ENCODE measurements at regions not wholly inside any gene's neighbourhood (a gene's known extent, or its start where the extent isn't known, plus 50 kb on each side); places are given as distances from the start of the nearest gene placed in this dataset.
"Not testable (repeated sequence)": the region's sequence is repeated elsewhere in the genome, so short reads cannot be mapped to it uniquely, and the experiment has no call there.

DNA sequence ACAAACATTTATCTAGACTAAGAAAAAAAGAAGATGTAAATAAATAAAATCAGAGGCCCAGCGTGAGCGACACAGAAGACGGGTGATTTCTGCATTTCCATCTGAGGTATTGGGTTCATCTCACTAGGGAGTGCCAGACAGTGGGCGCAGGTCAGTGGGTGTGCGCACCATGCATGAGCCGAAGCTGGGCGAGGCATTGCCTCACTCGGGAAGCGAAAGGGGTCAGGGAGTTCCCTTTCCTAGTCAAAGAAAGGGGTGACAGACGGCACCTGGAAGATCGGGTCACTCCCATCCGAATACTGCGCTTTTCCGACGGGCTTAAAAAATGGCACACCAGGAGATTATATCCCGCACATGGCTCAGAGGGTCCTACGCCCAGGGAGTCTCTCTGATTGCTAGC is 79.5 kb upstream of the ABCD2 start:
- H3K27me3 ChIP-seq (ENCODE audit: control insufficient read depth, insufficient read depth, low read length); H3K4me1 ChIP-seq (ENCODE audit: control insufficient read depth, insufficient read depth, low read length, poor library complexity, severe bottlenecking); H3K36me3 Mint-ChIP-seq; H3K36me3 ChIP-seq (ENCODE audit: control insufficient read depth, insufficient read depth, low read length); H3K27ac ChIP-seq (ENCODE audit: insufficient read depth, low read length, poor library complexity, severe bottlenecking); H3K4me1 Mint-ChIP-seq; H3K27ac Mint-ChIP-seq; H3K4me3 Mint-ChIP-seq; H3K9me3 ChIP-seq (ENCODE audit: control insufficient read depth in 2 of 2, low read length in 2 of 2); DNase-seq; ATAC-seq (ENCODE audit: low read depth in 2 of 2); H3K4me3 ChIP-seq (ENCODE audit: low read depth, low read length): not testable (repeated sequence)
- H3K27me3 Mint-ChIP-seq, result peaks cover 22% of the 10 kb centered on the region
- peaks cover 4 to 18% (median 7%) of the 10 kb centered on the region in 7 donors for H3K9me3 Mint-ChIP-seq

DNA sequence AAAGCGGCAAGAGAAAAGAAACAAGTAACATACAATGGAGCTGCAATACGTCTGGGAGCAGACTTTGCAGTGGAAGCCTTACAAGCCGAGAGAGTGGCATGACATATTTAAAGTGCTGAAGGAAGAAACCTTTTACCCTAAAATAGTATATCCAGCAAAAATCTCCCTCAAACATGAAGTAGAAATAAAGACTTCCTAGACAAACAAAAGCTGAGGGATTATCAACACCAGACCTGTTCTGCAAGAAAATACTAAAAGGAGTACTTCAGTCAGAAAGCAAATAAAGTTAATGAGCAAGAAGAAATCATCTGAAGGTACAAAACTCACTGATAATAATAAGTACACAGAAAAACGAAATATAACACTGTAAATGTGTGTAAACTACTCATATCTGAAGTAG is 77.5 kb upstream of the ABCD2 start:
- DNase-seq, result no peak
- H3K4me3 Mint-ChIP-seq, result no peak overlapping the region
- H3K27ac Mint-ChIP-seq, result no peak overlapping the region
- peaks cover 1% of the 10 kb centered on the region for H3K4me1 ChIP-seq (ENCODE audit: control insufficient read depth, insufficient read depth, low read length, poor library complexity, severe bottlenecking)
- H3K27me3 Mint-ChIP-seq, result peaks cover 22% of the 10 kb centered on the region
- H3K4me3 ChIP-seq (ENCODE audit: low read depth, low read length), result no peak overlapping the region
- peaks cover 4% of the 10 kb centered on the region for H3K27me3 ChIP-seq (ENCODE audit: control insufficient read depth, insufficient read depth, low read length)
- H3K9me3 ChIP-seq (ENCODE audit: control insufficient read depth in 2 of 2, low read length in 2 of 2), result peaks cover 0 to 4% of the 10 kb centered on the region in 2 experiments
- no peaks in the 10 kb centered on the region for H3K36me3 ChIP-seq (ENCODE audit: control insufficient read depth, insufficient read depth, low read length)
- no peak for ATAC-seq (ENCODE audit: low read depth in 2 of 2)
- no peak overlapping the region for H3K27ac ChIP-seq (ENCODE audit: insufficient read depth, low read length, poor library complexity, severe bottlenecking)
- H3K4me1 Mint-ChIP-seq, result peaks cover 0 to 6% (median 2%) of the 10 kb centered on the region in 4 donors
- H3K36me3 Mint-ChIP-seq, result no peaks in the 10 kb centered on the region
- peaks cover 4 to 13% (median 7%) of the 10 kb centered on the region in 7 donors for H3K9me3 Mint-ChIP-seq

DNA sequence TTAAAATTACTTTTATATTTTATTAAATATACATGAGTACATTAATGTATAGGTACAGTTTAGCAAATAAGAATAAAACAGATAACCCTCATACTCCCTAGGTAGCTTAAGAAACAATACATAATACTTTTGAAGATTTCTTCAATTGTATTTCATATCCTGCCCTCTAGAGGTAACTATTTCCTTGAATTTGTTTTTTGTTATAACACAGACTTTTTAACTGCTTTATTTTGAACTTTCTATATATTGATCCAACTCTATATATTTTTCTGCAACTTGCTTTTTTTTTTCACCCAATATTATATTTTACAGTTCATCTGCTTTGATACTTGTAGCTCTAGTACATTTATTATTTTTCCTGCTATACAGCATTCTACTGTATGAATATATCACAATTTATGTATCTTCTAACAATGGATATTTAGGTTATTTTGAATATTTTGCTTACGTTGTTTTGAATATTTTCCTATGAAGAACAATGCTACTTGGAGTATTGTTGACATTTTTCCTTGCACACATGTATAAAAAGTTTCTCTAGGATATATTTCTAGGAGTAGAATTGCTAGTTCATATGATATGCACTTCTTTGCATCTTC is 72.8 kb upstream of the ABCD2 start:
- H3K36me3 Mint-ChIP-seq, result no peaks in the 10 kb centered on the region
- H3K27me3 Mint-ChIP-seq, result peaks cover 8% of the 10 kb centered on the region
- ATAC-seq (ENCODE audit: low read depth in 2 of 2), result peak; percentile 66 to 70
- Histone ChIP-seq H3K36me3 (ENCODE audit: control insufficient read depth, insufficient read depth, low read length) (no peaks in the 10 kb centered on the region), H3K9me3 (ENCODE audit: control insufficient read depth in 2 of 2, low read length in 2 of 2) (peaks cover 0 to 3% of the 10 kb centered on the region in 2 experiments), H3K27me3 (ENCODE audit: control insufficient read depth, insufficient read depth, low read length) (peaks cover 4% of the 10 kb centered on the region), H3K4me3 (ENCODE audit: low read depth, low read length) (no peak overlapping the region), H3K4me1 (ENCODE audit: control insufficient read depth, insufficient read depth, low read length, poor library complexity, severe bottlenecking) (peaks cover 15% of the 10 kb centered on the region), H3K27ac (ENCODE audit: insufficient read depth, low read length, poor library complexity, severe bottlenecking) (no peak overlapping the region)
- peaks cover 0 to 8% (median 0%) of the 10 kb centered on the region in 7 donors for H3K9me3 Mint-ChIP-seq
- peaks cover 0 to 11% (median 5%) of the 10 kb centered on the region in 4 donors for H3K4me1 Mint-ChIP-seq
- H3K4me3 Mint-ChIP-seq, result no peak overlapping the region
- peak in 2 of 3 donors; percentile 48 to 50 for DNase-seq
- H3K27ac Mint-ChIP-seq, result no peak overlapping the region

DNA sequence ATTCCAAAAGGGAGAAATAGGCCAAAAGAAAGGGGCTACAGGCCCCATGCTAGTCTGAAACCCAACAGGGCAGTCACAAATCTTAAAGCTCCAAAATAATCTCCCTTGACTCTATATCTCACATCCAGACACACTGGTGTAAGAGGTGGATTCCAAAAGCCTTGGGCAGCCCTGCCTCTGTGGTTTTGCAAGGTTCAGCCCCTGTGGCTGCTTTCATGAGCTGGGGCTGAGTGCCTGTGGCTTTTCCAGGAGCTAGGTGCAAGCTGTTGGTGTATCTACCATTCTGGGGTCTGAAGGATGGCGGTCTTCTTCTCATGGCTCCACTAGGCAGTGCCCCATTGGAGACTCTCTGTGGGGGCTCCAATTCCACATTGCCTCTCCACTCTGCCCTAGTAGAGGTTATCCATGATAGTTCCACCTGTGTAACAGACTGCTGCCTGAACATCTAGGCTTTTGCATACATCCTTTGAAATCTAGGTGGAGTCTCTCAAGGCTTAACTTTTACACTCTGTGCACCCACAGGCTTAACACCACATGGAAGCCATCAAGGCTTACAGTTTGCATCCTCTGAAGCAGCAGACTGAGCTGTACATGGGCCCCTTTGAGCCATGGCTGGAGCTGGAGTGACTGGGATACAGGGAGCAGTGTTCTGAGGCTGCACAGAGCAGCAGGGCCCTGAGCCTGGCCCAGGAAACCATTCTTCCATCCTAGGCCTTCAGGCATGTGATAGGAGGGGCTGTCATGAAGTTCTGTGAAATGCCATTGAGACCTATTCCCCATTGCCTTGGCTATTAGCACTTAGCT is 66.5 kb upstream of the ABCD2 start:
- no peak overlapping the region for H3K27ac ChIP-seq (ENCODE audit: insufficient read depth, low read length, poor library complexity, severe bottlenecking)
- no peaks in the 10 kb centered on the region for H3K9me3 ChIP-seq (ENCODE audit: control insufficient read depth in 2 of 2, low read length in 2 of 2)
- Mint-ChIP-seq H3K36me3 (peaks cover 5% of the 10 kb centered on the region), H3K9me3 (peaks cover 0 to 10% (median 4%) of the 10 kb centered on the region in 7 donors), H3K4me1 (peaks cover 17 to 40% (median 30%) of the 10 kb centered on the region in 4 donors), H3K4me3 (peak overlapping the region in 3 of 4 donors; percentile 2 to 39 (median 33)), H3K27me3 (peaks cover 4% of the 10 kb centered on the region), H3K27ac (peak overlapping the region in 1 of 3 donors; percentile 47)
- H3K36me3 ChIP-seq (ENCODE audit: control insufficient read depth, insufficient read depth, low read length), result no peaks in the 10 kb centered on the region
- no peaks in the 10 kb centered on the region for H3K27me3 ChIP-seq (ENCODE audit: control insufficient read depth, insufficient read depth, low read length)
- ATAC-seq (ENCODE audit: low read depth in 2 of 2), result no peak
- peaks cover 22% of the 10 kb centered on the region for H3K4me1 ChIP-seq (ENCODE audit: control insufficient read depth, insufficient read depth, low read length, poor library complexity, severe bottlenecking)
- H3K4me3 ChIP-seq (ENCODE audit: low read depth, low read length), result no peak overlapping the region
- DNase-seq, result peak in 1 of 3 donors; percentile 67

DNA sequence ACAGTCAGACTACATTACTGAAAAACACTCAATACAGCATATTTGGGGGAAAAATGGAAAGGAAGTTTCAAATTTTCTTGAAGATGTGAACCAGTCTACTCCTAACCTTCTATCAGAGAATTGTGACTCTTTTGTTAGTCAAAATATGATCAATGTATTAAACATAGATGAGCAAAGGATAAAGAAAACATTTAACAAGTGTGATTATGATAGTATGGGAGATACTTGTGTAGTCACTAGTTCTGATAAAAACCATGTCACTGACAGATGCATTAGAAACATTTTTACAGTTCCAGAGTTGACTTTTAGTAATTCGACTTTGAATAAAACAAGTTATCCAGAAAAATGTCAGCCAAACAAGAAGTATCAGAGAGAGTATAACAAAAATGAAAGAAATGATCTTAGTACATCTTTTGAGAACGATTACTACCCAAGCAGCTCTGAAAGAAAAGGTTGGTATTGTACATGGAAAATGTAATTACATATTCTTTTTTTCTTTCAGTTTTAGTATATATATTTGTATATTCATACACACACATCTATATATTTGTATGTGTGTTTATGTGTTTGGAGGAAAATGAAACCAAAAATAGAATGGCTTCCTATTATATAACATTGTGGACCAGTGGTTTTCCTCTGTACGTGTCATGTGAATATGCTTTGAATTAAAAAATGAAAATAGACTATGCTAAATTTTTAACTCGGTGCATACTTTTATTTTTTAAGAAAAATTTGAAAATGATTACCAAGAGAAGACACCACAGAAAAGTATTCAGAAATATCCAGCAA is 63.3 kb upstream of the ABCD2 start:
- Mint-ChIP-seq H3K9me3 (peaks cover 0 to 27% (median 7%) of the 10 kb centered on the region in 7 donors), H3K4me3 (peak overlapping the region; percentile 82 to 96 (median 85)), H3K27ac (peak overlapping the region; percentile 93 to 97 (median 95)), H3K4me1 (peaks cover 17 to 43% (median 36%) of the 10 kb centered on the region in 4 donors), H3K36me3 (peaks cover 15% of the 10 kb centered on the region), H3K27me3 (peaks cover 4% of the 10 kb centered on the region)
- Histone ChIP-seq H3K4me3 (ENCODE audit: low read depth, low read length) (peak overlapping the region; percentile 86), H3K27ac (ENCODE audit: insufficient read depth, low read length, poor library complexity, severe bottlenecking) (peak overlapping the region; percentile 89), H3K9me3 (ENCODE audit: control insufficient read depth in 2 of 2, low read length in 2 of 2) (no peaks in the 10 kb centered on the region), H3K27me3 (ENCODE audit: control insufficient read depth, insufficient read depth, low read length) (no peaks in the 10 kb centered on the region), H3K4me1 (ENCODE audit: control insufficient read depth, insufficient read depth, low read length, poor library complexity, severe bottlenecking) (peaks cover 20% of the 10 kb centered on the region), H3K36me3 (ENCODE audit: control insufficient read depth, insufficient read depth, low read length) (no peaks in the 10 kb centered on the region)
- peak; percentile 84 to 85 for ATAC-seq (ENCODE audit: low read depth in 2 of 2)
- DNase-seq, result peak in 2 of 3 donors; percentile 69 to 72

DNA sequence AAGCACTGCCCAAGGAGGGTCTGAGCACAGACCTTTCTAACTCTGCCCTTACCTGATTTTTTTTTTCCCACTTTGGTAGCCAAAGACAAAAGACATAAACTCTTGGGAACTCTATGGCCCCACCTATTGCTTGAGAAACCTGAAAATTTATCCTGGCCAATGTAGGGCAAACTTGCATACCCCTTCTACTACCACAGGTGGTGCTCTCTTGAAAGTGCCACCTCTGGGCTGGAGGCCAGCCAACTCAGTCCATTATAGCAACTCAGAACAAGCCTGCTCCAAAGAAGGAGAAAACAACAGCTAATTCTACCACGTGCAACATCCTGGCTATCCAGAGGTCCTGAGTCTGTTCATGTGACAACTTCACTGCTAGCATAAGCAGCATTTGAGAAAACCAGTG is 55.7 kb upstream of the ABCD2 start:
- DNase-seq (no peak), ATAC-seq (ENCODE audit: low read depth in 2 of 2) (no peak)
- H3K27ac ChIP-seq (ENCODE audit: insufficient read depth, low read length, poor library complexity, severe bottlenecking), result no peak overlapping the region
- Mint-ChIP-seq H3K9me3 (peaks cover 5 to 43% (median 19%) of the 10 kb centered on the region in 7 donors), H3K36me3 (peaks cover 33% of the 10 kb centered on the region), H3K4me3 (peak overlapping the region in 1 of 4 donors; percentile 49), H3K27me3 (no peaks in the 10 kb centered on the region), H3K4me1 (peaks cover 22 to 50% (median 35%) of the 10 kb centered on the region in 4 donors), H3K27ac (no peak overlapping the region)
- H3K36me3 ChIP-seq (ENCODE audit: control insufficient read depth, insufficient read depth, low read length), result no peaks in the 10 kb centered on the region
- H3K4me1 ChIP-seq (ENCODE audit: control insufficient read depth, insufficient read depth, low read length, poor library complexity, severe bottlenecking), result peaks cover 21% of the 10 kb centered on the region
- no peaks in the 10 kb centered on the region for H3K27me3 ChIP-seq (ENCODE audit: control insufficient read depth, insufficient read depth, low read length)
- H3K9me3 ChIP-seq (ENCODE audit: control insufficient read depth in 2 of 2, low read length in 2 of 2), result peaks cover 10 to 14% of the 10 kb centered on the region in 2 experiments
- no peak overlapping the region for H3K4me3 ChIP-seq (ENCODE audit: low read depth, low read length)

DNA sequence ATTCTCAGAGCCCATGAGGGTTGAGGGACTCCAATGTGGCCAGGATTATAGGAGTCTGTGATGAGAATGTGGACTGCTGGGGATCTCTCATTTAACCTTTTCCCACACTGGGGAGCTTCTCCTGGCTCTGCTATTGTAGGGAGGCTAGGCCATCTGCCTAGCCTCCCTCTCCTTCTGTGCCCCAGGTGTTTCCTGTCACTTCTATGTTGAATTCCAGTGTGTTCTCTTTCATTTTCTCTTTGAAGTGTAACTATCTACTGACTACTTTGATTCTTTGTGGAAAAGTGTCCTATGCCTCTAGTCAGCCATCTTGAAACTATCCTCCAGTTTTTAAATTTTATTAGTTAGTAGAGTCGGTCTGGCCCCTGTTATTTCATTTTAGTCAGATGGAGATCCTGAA is 53.4 kb upstream of the ABCD2 start:
- no peaks in the 10 kb centered on the region for H3K27me3 Mint-ChIP-seq
- Histone ChIP-seq H3K9me3 (ENCODE audit: control insufficient read depth in 2 of 2, low read length in 2 of 2) (peaks cover 11 to 15% of the 10 kb centered on the region in 2 experiments), H3K4me3 (ENCODE audit: low read depth, low read length) (no peak overlapping the region), H3K4me1 (ENCODE audit: control insufficient read depth, insufficient read depth, low read length, poor library complexity, severe bottlenecking) (peaks cover 34% of the 10 kb centered on the region), H3K27ac (ENCODE audit: insufficient read depth, low read length, poor library complexity, severe bottlenecking) (no peak overlapping the region), H3K27me3 (ENCODE audit: control insufficient read depth, insufficient read depth, low read length) (no peaks in the 10 kb centered on the region), H3K36me3 (ENCODE audit: control insufficient read depth, insufficient read depth, low read length) (no peaks in the 10 kb centered on the region)
- ATAC-seq (ENCODE audit: low read depth in 2 of 2) (no peak), DNase-seq (peak in 1 of 3 donors; percentile 25)
- H3K27ac Mint-ChIP-seq, result no peak overlapping the region
- H3K36me3 Mint-ChIP-seq, result peaks cover 25% of the 10 kb centered on the region
- peaks cover 24 to 65% (median 43%) of the 10 kb centered on the region in 4 donors for H3K4me1 Mint-ChIP-seq
- H3K4me3 Mint-ChIP-seq, result peak overlapping the region in 1 of 4 donors; percentile 67
- H3K9me3 Mint-ChIP-seq, result peaks cover 4 to 47% (median 24%) of the 10 kb centered on the region in 7 donors
